H1 (cell line): ENCODE measurements at regions not wholly inside any gene's neighbourhood (a gene's known extent, or its start where the extent isn't known, plus 50 kb on each side); places are given as distances from the start of the nearest gene placed in this dataset.
A peak's percentile ranks its signal among the peaks of the same experiment; 100 is the strongest.

ENCODE experiments used
- CTCF ChIA-PET: fragments of 300-600 bp; sonication (Branson Sonifier 250); formaldehyde crosslinking; loops from one replicate; lab custom pipeline; 2021; ENCODE audit not compliant: partially characterized antibody; lab: Charles Lee
- POLR2A ChIA-PET: fragments of 300-600 bp; sonication (Branson Sonifier 250); formaldehyde crosslinking; loops from one replicate; lab custom pipeline; 2021; ENCODE audit warnings: inconsistent platforms; ENCODE audit not compliant: partially characterized antibody; lab: Charles Lee
- DNase-seq, 2 experiments: peaks; one replicate each; pipeline versions ENCODE4 v3.0.0 to v3.0.0-alpha.2; 2010 to 2022; ENCODE audit warnings: low spot score in 2 of 2, low read depth in 1 of 2, mixed read lengths in 1 of 2
- FAIRE-seq: peaks from 2 replicates; lab custom pipeline; 2011; peaks lifted over from hg19 to GRCh38; lab: Jason Lieb, UNC
- H2AFZ ChIP-seq: 2 replicates; pipeline ENCODE4 v1.8.1; 2012; ENCODE audit warnings: low read length, inconsistent platforms
- H2AK5ac ChIP-seq: 2 replicates; pipeline ENCODE4 v1.6.1; 2013; ENCODE audit warnings: low read depth, low read length
- H2BK120ac ChIP-seq: replicated peaks from 2 replicates; pipeline ENCODE3; 2013; ENCODE audit warnings: low read depth, low read length, inconsistent platforms
- H2BK12ac ChIP-seq: 2 replicates; pipeline ENCODE4 v1.6.1; 2013; ENCODE audit warnings: low read depth, low read length
- H2BK15ac ChIP-seq: 2 replicates; pipeline ENCODE4 v1.6.1; 2013; ENCODE audit warnings: low read length
- H2BK20ac ChIP-seq: 2 replicates; pipeline ENCODE4 v1.6.1; 2013; ENCODE audit warnings: low read length
- H2BK5ac ChIP-seq: 2 replicates; pipeline ENCODE4 v1.6.1; 2013; ENCODE audit warnings: low read depth, low read length
- H3K14ac ChIP-seq: 2 replicates; pipeline ENCODE4 v1.6.1; 2013; ENCODE audit warnings: inconsistent platforms; ENCODE audit not compliant: insufficient read length
- H3K18ac ChIP-seq: 2 replicates; pipeline ENCODE4 v1.6.1; 2013; ENCODE audit warnings: low read length; ENCODE audit errors: extremely low read depth
- H3K23ac ChIP-seq: 2 replicates; pipeline ENCODE4 v1.6.1; 2013; ENCODE audit warnings: inconsistent platforms; ENCODE audit not compliant: insufficient read length
- H3K23me2 ChIP-seq: 2 replicates; pipeline ENCODE4 v1.6.1; 2013; ENCODE audit warnings: low read depth, low read length
- H3K27ac ChIP-seq: 2 replicates; pipeline ENCODE4 v1.6.1; 2011; ENCODE audit warnings: low read depth, low read length, inconsistent platforms
- H3K27me3 ChIP-seq, 4 experiments: replicated peaks in 1 of 4; 1 replicate in 1 of 4; 2 replicates in 3 of 4; pipeline versions ENCODE4 v1.6.1 to v1.8.1; 2011 to 2013; ENCODE audit warnings: low read length in 3 of 4, mild to moderate bottlenecking in 3 of 4, inconsistent platforms in 2 of 4, mixed read lengths in 2 of 4, moderate library complexity in 1 of 4; ENCODE audit not compliant: control insufficient read depth in 3 of 4, insufficient read depth in 3 of 4; ENCODE audit errors: extremely low read depth in 1 of 4
- H3K36me3 ChIP-seq, 4 experiments: 2 replicates each; pipeline versions ENCODE4 v1.6.1 to v1.8.1; 2011 to 2013; ENCODE audit warnings: mild to moderate bottlenecking in 4 of 4, low read length in 3 of 4, moderate library complexity in 2 of 4, control low read depth in 1 of 4, inconsistent platforms in 1 of 4; ENCODE audit not compliant: insufficient read depth in 4 of 4, control insufficient read depth in 2 of 4
- H3K4ac ChIP-seq: replicated peaks from 2 replicates; pipeline ENCODE3; 2013; ENCODE audit warnings: low read length, low read depth, mixed read lengths, inconsistent platforms; ENCODE audit not compliant: insufficient read length
- H3K4me1 ChIP-seq, 4 experiments: replicated peaks in 1 of 4; 1 replicate in 1 of 4; 2 replicates in 3 of 4; pipeline versions ENCODE4 v1.6.1 to v1.8.1; 2011 to 2013; ENCODE audit warnings: low read length in 3 of 4, inconsistent platforms in 2 of 4, mixed read lengths in 1 of 4; ENCODE audit not compliant: insufficient read depth in 4 of 4, control insufficient read depth in 3 of 4
- H3K4me2 ChIP-seq, 2 experiments: 2 replicates each; pipeline versions ENCODE4 v1.6.1 to v1.8.1; 2011 to 2013; ENCODE audit warnings: low read depth in 2 of 2, low read length in 2 of 2, control low read depth in 1 of 2, inconsistent platforms in 1 of 2, mild to moderate bottlenecking in 1 of 2; ENCODE audit not compliant: insufficient read depth in 1 of 2
- H3K4me3 ChIP-seq, 4 experiments: fragments of 200-600, 300-600 bp in 1 of 4; sonication (generic), shearing (Covaris generic), sonication (Bioruptor Twin) in 1 of 4; 2 replicates each; pipeline versions ENCODE4 v1.5.1 to v1.8.1; 2011 to 2016; ENCODE audit warnings: low read length in 4 of 4, low read depth in 3 of 4, control low read depth in 2 of 4, inconsistent platforms in 2 of 4, mild to moderate bottlenecking in 2 of 4, mixed read lengths in 1 of 4, moderate library complexity in 1 of 4; ENCODE audit not compliant: insufficient read depth in 2 of 4; ENCODE audit errors: extremely low read depth in 1 of 4
- H3K56ac ChIP-seq: replicated peaks from 2 replicates; pipeline ENCODE3; 2013; ENCODE audit warnings: low read depth, mild to moderate bottlenecking, mixed read lengths, low read length, inconsistent platforms; ENCODE audit not compliant: insufficient read length
- H3K79me1 ChIP-seq: 2 replicates; pipeline ENCODE4 v1.6.1; 2013; ENCODE audit warnings: low read depth, low read length, control low read depth
- H3K79me2 ChIP-seq, 2 experiments: 2 replicates each; pipeline versions ENCODE4 v1.6.1 to v1.8.1; 2012 to 2013; ENCODE audit warnings: low read length in 2 of 2, mild to moderate bottlenecking in 2 of 2, inconsistent platforms in 1 of 2; ENCODE audit not compliant: insufficient read depth in 2 of 2, control insufficient read depth in 1 of 2
- H3K9ac ChIP-seq, 4 experiments: replicated peaks in 1 of 4; 1 replicate in 1 of 4; 2 replicates in 3 of 4; pipeline versions ENCODE4 v1.6.1 to v1.8.1; 2011 to 2013; ENCODE audit warnings: low read depth in 3 of 4, low read length in 3 of 4, control low read depth in 2 of 4, mild to moderate bottlenecking in 2 of 4, moderate library complexity in 2 of 4, inconsistent platforms in 1 of 4; ENCODE audit errors: extremely low read depth in 1 of 4
- H3K9me3 ChIP-seq, 2 experiments: 2 replicates each; pipeline versions ENCODE4 v1.6.1 to v1.8.1; 2012 to 2013; ENCODE audit warnings: mild to moderate bottlenecking in 2 of 2, moderate library complexity in 2 of 2, control low read depth in 1 of 2, inconsistent platforms in 1 of 2, low read depth in 1 of 2, low read length in 1 of 2, mixed read lengths in 1 of 2; ENCODE audit not compliant: insufficient read depth in 2 of 2
- H4K20me1 ChIP-seq, 2 experiments: replicated peaks in 1 of 2; 2 replicates each; pipeline versions ENCODE3 to v1.8.1; 2011 to 2013; ENCODE audit warnings: inconsistent platforms in 2 of 2, low read length in 2 of 2, mild to moderate bottlenecking in 1 of 2; ENCODE audit not compliant: insufficient read depth in 2 of 2, control insufficient read depth in 1 of 2
- H4K5ac ChIP-seq: 2 replicates; pipeline ENCODE4 v1.6.1; 2013; ENCODE audit warnings: low read length, low read depth, mixed read lengths, inconsistent platforms; ENCODE audit not compliant: insufficient read length
- H4K8ac ChIP-seq: 2 replicates; pipeline ENCODE4 v1.8.0; 2013; ENCODE audit warnings: mild to moderate bottlenecking, moderate library complexity, low read length, inconsistent platforms; ENCODE audit not compliant: insufficient read depth; ENCODE audit errors: extremely low read depth
- H4K91ac ChIP-seq: replicated peaks from 2 replicates; pipeline ENCODE3; 2013; ENCODE audit warnings: low read length, mixed read lengths, inconsistent platforms; ENCODE audit not compliant: insufficient read length
- ASH2L ChIP-seq: fragments of 200-600, 300-600 bp; sonication (generic); IDR thresholded peaks from one replicate; pipeline ENCODE4 v1.7.1; 2017; ENCODE audit warnings: low read length
- CEBPB ChIP-seq: IDR thresholded peaks from 2 replicates; pipeline ENCODE4 v1.6.1; 2012; ENCODE audit warnings: low read depth, low read length
- CTBP2 ChIP-seq: IDR thresholded peaks from 2 replicates; pipeline ENCODE4 v1.7.0; 2011; ENCODE audit warnings: borderline replicate concordance, mild to moderate bottlenecking, moderate library complexity, mixed read lengths, low read length; ENCODE audit not compliant: insufficient read depth, insufficient read length
- TEAD4 ChIP-seq: IDR thresholded peaks from 2 replicates; pipeline ENCODE4 v1.6.1; 2012; ENCODE audit warnings: low read depth, low read length, inconsistent platforms, mixed read lengths
- WGBS, 2 experiments: shearing (Covaris generic) in 1 of 2; methylation state at CpG; one replicate each; pipeline versions ENCODE4 v1.1.6 to v1.1.7; 2013 to 2015; ENCODE audit warnings: low lambda C conversion rate in 2 of 2, mixed read lengths in 2 of 2, inconsistent platforms in 1 of 2, low coverage in 1 of 2, missing lambda C conversion rate in 1 of 2; ENCODE audit not compliant: insufficient replicate concordance in 2 of 2, insufficient coverage in 1 of 2, insufficient read length in 1 of 2; ENCODE audit errors: extremely low coverage in 1 of 2, missing lambda C conversion rate in 1 of 2; 5-methylcytosine and 5-hydroxymethylcytosine counted together

- no peaks in the 10 kb centered on the region for H3K36me3 ChIP-seq
- CTCF ChIA-PET: interaction anchor here (0.6 to 1.9 kb wide), 2 partner anchors 147 to 226 kb away, joined by 3 to 6 read pairs; no protein-coding TSS in a partner anchor
These were observed 241.5 kb upstream of the SP8 start for GRCh38 chr7:21028186-21028585.

More at GRCh38 chr7:21028186-21028585, 241.5 kb upstream of the SP8 start:
- Histone ChIP-seq H3K4ac (no peak overlapping the region), H4K91ac (no peak overlapping the region), H3K23me2 (no peaks in the 10 kb centered on the region; the same call in 1 of the 2 replicates), H3K79me1 (no peaks in the 10 kb centered on the region), H2BK20ac (no peak overlapping the region), H4K20me1 (no peaks in the 10 kb centered on the region), H2BK120ac (peak overlapping the region; percentile 18), H2BK5ac (0 out of 2 replicates have a peak overlapping the region, but pooled peaks have one; percentile 19), H2BK12ac (no peak overlapping the region; the same call in 1 of the 2 replicates), H3K18ac (peak overlapping the region; percentile 19; the same call in 1 of the 2 replicates), H3K79me2 (no peaks in the 10 kb centered on the region), H3K14ac (no peak overlapping the region), H4K5ac (no peak overlapping the region), H3K56ac (no peak overlapping the region), H3K4me2 (peak overlapping the region in 1 of 2 experiments; percentile 6; a peak in 3 of 4 replicates), H2BK15ac (no peak overlapping the region), H3K4me3 (peak overlapping the region in 1 of 4 experiments; percentile 22; a peak in 2 of 8 replicates), H3K27ac (no peak overlapping the region), H3K4me1 (peaks cover 4 to 34% (median 22%) of the 10 kb centered on the region in 4 experiments), H2AFZ (0 out of 2 replicates have a peak overlapping the region, but pooled peaks have one; percentile 43), H3K23ac (no peak overlapping the region), H3K27me3 (no peaks in the 10 kb centered on the region), H3K9ac (no peak overlapping the region; a peak in 1 of 7 replicates), H3K9me3 (no peaks in the 10 kb centered on the region), H4K8ac (peak overlapping the region; percentile 81; the same call in 1 of the 2 replicates), H2AK5ac (no peak overlapping the region)
- TF ChIP-seq CEBPB (peak; percentile 84), ASH2L (no peak), CTBP2 (no peak), TEAD4 (no peak)
- 39% methylated on average over 13 of the region's 13 CpGs; no CpG with 5 or more reads in 1 of the 2 experiments for WGBS, 2 experiments
- FAIRE-seq (no peak), DNase-seq (no peak)
- POLR2A ChIA-PET: interaction anchor here (1.0 to 1.2 kb wide), 2 partner anchors 14 to 25 kb away, joined by 3 read pairs; no protein-coding TSS in a partner anchor
